Tibial artery (tissue), 4 donors: ENCODE measurements at regions not wholly inside any gene's neighbourhood (a gene's known extent, or its start where the extent isn't known, plus 50 kb on each side); places are given as distances from the start of the nearest gene placed in this dataset.

Experiments used
- DNase-seq, 2 donors: peaks; one replicate each; pipeline ENCODE4 v3.0.0-alpha.2; 2019
- H3K27ac ChIP-seq, 2 donors: fragments of 200-600 bp; sonication (generic) in 1 of 2; 1 replicate in 1 of 2; 2 replicates in 1 of 2; pipeline ENCODE4 v1.5.1; 2018 to 2019; ENCODE audit warnings: mild to moderate bottlenecking in 1 of 2
- H3K27me3 ChIP-seq, 2 donors: fragments of 200-600 bp; sonication (generic) in 1 of 2; one replicate each; pipeline versions ENCODE4 v1.5.1 to v1.6.0; 2016 to 2019
- H3K36me3 ChIP-seq, 3 donors: fragments of 200-600 bp; sonication (generic) in 2 of 3; one replicate each; pipeline ENCODE4 v1.5.1; 2016 to 2019; ENCODE audit warnings: mild to moderate bottlenecking in 2 of 3
- H3K4me1 ChIP-seq, 4 donors: fragments of 200-600 bp; sonication (generic) in 2 of 4; 1 replicate in 3 of 4; 2 replicates in 1 of 4; pipeline ENCODE4 v1.5.1; 2016 to 2019
- H3K4me3 ChIP-seq, 2 donors: fragments of 200-600 bp; sonication (generic) in 1 of 2; 1 replicate in 1 of 2; 2 replicates in 1 of 2; pipeline ENCODE4 v1.5.1; 2018 to 2019; ENCODE audit warnings: mild to moderate bottlenecking in 2 of 2
- H3K9me3 ChIP-seq, 3 donors: fragments of 200-600 bp; sonication (generic) in 1 of 3; one replicate each; pipeline ENCODE4 v1.5.1; 2016 to 2019
- CTCF ChIP-seq, 2 experiments: fragments of 200-600 bp in 1 of 2; fragments of 450-650 bp in 1 of 2; IDR thresholded peaks; one replicate each; pipeline ENCODE4 v1.5.1; 2017 to 2019; ENCODE audit warnings: antibody characterized with exemption in 2 of 2, mild to moderate bottlenecking in 1 of 2, moderate library complexity in 1 of 2
- intact Hi-C: fragments of 100-400 bp; cut with DNase I; formaldehyde crosslinking; loops from one replicate; pipeline ENCODE4 v1.15.0; 2023; ENCODE audit warnings: low total_unique reads

GRCh38 chr2:81987370-81987769, 1682.8 kb upstream of the LRRTM1 start:
- Histone ChIP-seq H3K4me3 (no peak overlapping the region), H3K27ac (no peak overlapping the region), H3K27me3 (no peaks in the 10 kb centered on the region), H3K9me3 (peaks cover 0 to 4% (median 0%) of the 10 kb centered on the region in 3 donors), H3K4me1 (no peaks in the 10 kb centered on the region), H3K36me3 (no peaks in the 10 kb centered on the region)
- intact Hi-C loops = no loop called here
- no peak for TF ChIP-seq CTCF (IDR thresholded peaks at IDR 0.05)
- DNase-seq = no peak

GRCh38 chr2:81984969-81985637, 1680.6 kb upstream of the LRRTM1 start:
- no peak for DNase-seq
- no peaks in the 10 kb centered on the region for H3K27me3 ChIP-seq
- H3K36me3 ChIP-seq = no peaks in the 10 kb centered on the region
- no peak overlapping the region for H3K4me3 ChIP-seq
- TF ChIP-seq CTCF (IDR thresholded peaks at IDR 0.05) = no peak
- H3K27ac ChIP-seq = no peak overlapping the region
- no peaks in the 10 kb centered on the region for H3K4me1 ChIP-seq
- H3K9me3 ChIP-seq = peaks cover 0 to 4% (median 0%) of the 10 kb centered on the region in 3 donors
- intact Hi-C loops = no loop called here

GRCh38 chr2:81981585-81981984, 1677.0 kb upstream of the LRRTM1 start:
- intact Hi-C loops = no loop called here
- H3K4me3 ChIP-seq = no peak overlapping the region
- TF ChIP-seq CTCF (IDR thresholded peaks at IDR 0.05) = no peak
- H3K4me1 ChIP-seq = no peaks in the 10 kb centered on the region
- DNase-seq = no peak
- no peaks in the 10 kb centered on the region for H3K36me3 ChIP-seq
- no peak overlapping the region for H3K27ac ChIP-seq
- H3K27me3 ChIP-seq = no peaks in the 10 kb centered on the region
- H3K9me3 ChIP-seq = peaks cover 0 to 4% (median 0%) of the 10 kb centered on the region in 3 donors

GRCh38 chr2:81979086-81979485, 1674.5 kb upstream of the LRRTM1 start:
- no peaks in the 10 kb centered on the region for H3K9me3 ChIP-seq
- no peak overlapping the region for H3K4me3 ChIP-seq
- DNase-seq = no peak
- H3K4me1 ChIP-seq = no peaks in the 10 kb centered on the region
- H3K36me3 ChIP-seq = no peaks in the 10 kb centered on the region
- intact Hi-C loops = loop anchor here (10.0 kb wide), 1 partner anchor 174 kb away; no protein-coding TSS in a partner anchor
- no peaks in the 10 kb centered on the region for H3K27me3 ChIP-seq
- no peak for TF ChIP-seq CTCF (IDR thresholded peaks at IDR 0.05)
- no peak overlapping the region for H3K27ac ChIP-seq

- no peak overlapping the region for H3K4me3 ChIP-seq
- DNase-seq = no peak
- no peaks in the 10 kb centered on the region for H3K36me3 ChIP-seq
- no peaks in the 10 kb centered on the region for H3K9me3 ChIP-seq
- TF ChIP-seq CTCF (IDR thresholded peaks at IDR 0.05) = no peak
- H3K27ac ChIP-seq = no peak overlapping the region
- intact Hi-C loops = loop anchor here (10.0 kb wide), 1 partner anchor 172 kb away; no protein-coding TSS in a partner anchor
- no peaks in the 10 kb centered on the region for H3K4me1 ChIP-seq
- no peaks in the 10 kb centered on the region for H3K27me3 ChIP-seq
Observed at GRCh38 chr2:81976998-81977397, 1672.4 kb upstream of the LRRTM1 start.
